Hepatocyte (in vitro differentiated cells): ENCODE measurements at regions not wholly inside any gene's neighbourhood (a gene's known extent, or its start where the extent isn't known, plus 50 kb on each side); places are given as distances from the start of the nearest gene placed in this dataset.
A peak's percentile ranks its signal among the peaks of the same experiment; 100 is the strongest.

Experiments used
- DNase-seq: peaks from one replicate; pipeline ENCODE4 v3.0.0-alpha.2; 2016; ENCODE audit warnings: low spot score
- H2AFZ ChIP-seq: fragments of 200-600 bp; sonication (generic); 2 replicates; pipeline ENCODE4 v1.6.0; 2016; ENCODE audit warnings: antibody characterized with exemption, mild to moderate bottlenecking
- H3K27ac ChIP-seq: fragments of 200-600 bp; sonication (generic); 2 replicates; pipeline ENCODE4 v1.5.1; 2016; ENCODE audit warnings: mild to moderate bottlenecking
- H3K27me3 ChIP-seq: fragments of 200-600 bp; sonication (generic); 2 replicates; pipeline ENCODE4 v1.6.1; 2016
- H3K36me3 ChIP-seq: fragments of 200-600 bp; sonication (generic); replicated peaks from 2 replicates; pipeline ENCODE4 v1.5.1; 2016; ENCODE audit warnings: low read depth; ENCODE audit not compliant: insufficient read depth
- H3K4me1 ChIP-seq: fragments of 200-600 bp; sonication (generic); 2 replicates; pipeline ENCODE4 v1.5.1; 2016; ENCODE audit warnings: mild to moderate bottlenecking, moderate library complexity; ENCODE audit not compliant: insufficient read depth
- H3K4me2 ChIP-seq: fragments of 200-600 bp; sonication (generic); 2 replicates; pipeline ENCODE4 v1.6.0; 2016
- H3K4me3 ChIP-seq: fragments of 200-600 bp; sonication (generic); 2 replicates; pipeline ENCODE4 v1.5.1; 2016; ENCODE audit warnings: mild to moderate bottlenecking
- H3K79me2 ChIP-seq: fragments of 200-600 bp; sonication (generic); 2 replicates; pipeline ENCODE4 v1.6.0; 2017; ENCODE audit warnings: mild to moderate bottlenecking
- H3K9me2 ChIP-seq: fragments of 200-600 bp; sonication (generic); replicated peaks from 2 replicates; pipeline ENCODE4 v1.6.0; 2017; ENCODE audit warnings: mild to moderate bottlenecking; ENCODE audit not compliant: insufficient read depth
- H3K9me3 ChIP-seq: fragments of 200-600 bp; sonication (generic); 2 replicates; pipeline ENCODE4 v1.5.1; 2016; ENCODE audit warnings: low read depth, mild to moderate bottlenecking
- H4K20me1 ChIP-seq: fragments of 200-600 bp; sonication (generic); 2 replicates; pipeline ENCODE4 v1.6.0; 2016; ENCODE audit warnings: mild to moderate bottlenecking; ENCODE audit not compliant: insufficient read depth, poor library complexity, severe bottlenecking
- CTCF ChIP-seq: fragments of 200-600 bp; sonication (generic); IDR thresholded peaks from 2 replicates; pipeline ENCODE4 v1.5.1; 2016; ENCODE audit warnings: antibody characterized with exemption, mild to moderate bottlenecking; ENCODE audit not compliant: poor library complexity
- EZH2 ChIP-seq: fragments of 200-600 bp; sonication (generic); IDR thresholded peaks from 2 replicates; pipeline ENCODE4 v1.6.1; 2016; ENCODE audit warnings: antibody characterized with exemption, mild to moderate bottlenecking, borderline replicate concordance
- EZH2phosphoT487 ChIP-seq: fragments of 200-600 bp; sonication (generic); IDR thresholded peaks from one replicate; pipeline ENCODE4 v1.6.1; 2018; ENCODE audit warnings: antibody characterized with exemption, mild to moderate bottlenecking, low read depth, moderate library complexity; ENCODE audit not compliant: unreplicated experiment, severe bottlenecking
- WGBS: methylation state at CpG from one replicate; pipeline ENCODE4 v1.1.6; 2016; ENCODE audit warnings: low lambda C conversion rate; ENCODE audit errors: missing lambda C conversion rate; 5-methylcytosine and 5-hydroxymethylcytosine counted together

- WGBS, result 94% methylated on average over 3 of the region's 3 CpGs
- no peaks in the 10 kb centered on the region for H3K79me2 ChIP-seq
- no peak overlapping the region for H3K27ac ChIP-seq
- no peak for TF ChIP-seq EZH2
- no peak for TF ChIP-seq EZH2phosphoT487
- TF ChIP-seq CTCF, result no peak
- no peak for DNase-seq
- no peaks in the 10 kb centered on the region for H3K9me2 ChIP-seq
- H3K4me3 ChIP-seq, result no peak overlapping the region
- no peak overlapping the region for H2AFZ ChIP-seq
- no peaks in the 10 kb centered on the region for H4K20me1 ChIP-seq
- H3K4me2 ChIP-seq, result no peak overlapping the region
- H3K4me1 ChIP-seq, result peaks cover 8% of the 10 kb centered on the region
- no peaks in the 10 kb centered on the region for H3K27me3 ChIP-seq
- no peaks in the 10 kb centered on the region for H3K9me3 ChIP-seq
- no peaks in the 10 kb centered on the region for H3K36me3 ChIP-seq
Measured at GRCh38 chr7:46389146-46389545, 468.1 kb upstream of the IGFBP3 start.

GRCh38 chr7:46387646-46388045 lies 466.6 kb upstream of the IGFBP3 start:
- Histone ChIP-seq H3K36me3 (no peaks in the 10 kb centered on the region), H3K4me3 (no peak overlapping the region), H4K20me1 (no peaks in the 10 kb centered on the region), H3K4me2 (no peak overlapping the region), H3K4me1 (peaks cover 8% of the 10 kb centered on the region), H3K9me2 (no peaks in the 10 kb centered on the region), H3K79me2 (no peaks in the 10 kb centered on the region), H3K27ac (no peak overlapping the region), H3K9me3 (no peaks in the 10 kb centered on the region), H3K27me3 (no peaks in the 10 kb centered on the region), H2AFZ (no peak overlapping the region)
- DNase-seq, result no peak
- TF ChIP-seq EZH2 (no peak), EZH2phosphoT487 (no peak), CTCF (no peak)
- 89% methylated on average over 1 of the region's 1 CpG for WGBS

- H3K9me2 ChIP-seq, result no peaks in the 10 kb centered on the region
- peak overlapping the region; percentile 3 for H3K27ac ChIP-seq
- H3K4me1 ChIP-seq, result peaks cover 8% of the 10 kb centered on the region
- DNase-seq, result no peak
- no peak overlapping the region for H3K4me3 ChIP-seq
- H3K36me3 ChIP-seq, result no peaks in the 10 kb centered on the region
- no peak overlapping the region for H3K4me2 ChIP-seq
- 69% methylated on average over 6 of the region's 6 CpGs for WGBS
- no peaks in the 10 kb centered on the region for H3K79me2 ChIP-seq
- H4K20me1 ChIP-seq, result no peaks in the 10 kb centered on the region
- H3K9me3 ChIP-seq, result no peaks in the 10 kb centered on the region
- H2AFZ ChIP-seq, result no peak overlapping the region
- no peak for TF ChIP-seq CTCF
- no peak for TF ChIP-seq EZH2
- no peak for TF ChIP-seq EZH2phosphoT487
- H3K27me3 ChIP-seq, result no peaks in the 10 kb centered on the region
Measured at GRCh38 chr7:46386428-46387399, 465.6 kb upstream of the IGFBP3 start.
